GM19452 (cell line): ENCODE measurements at regions not wholly inside any gene's neighbourhood (a gene's known extent, or its start where the extent isn't known, plus 50 kb on each side); places are given as distances from the start of the nearest gene placed in this dataset.

ENCODE experiments used
- ATAC-seq: cut with Tn5 transposase; IDR thresholded peaks from one replicate; pipeline ENCODE4 v1.9.1; 2021; ENCODE audit not compliant: unreplicated experiment

- ATAC-seq = no peak
Measured at GRCh38 chr7:110592557-110592956, 498.4 kb upstream of the LRRN3 start.

GRCh38 chr7:110593355-110593754 is 497.6 kb upstream of the LRRN3 start:
- ATAC-seq = no peak

DNA sequence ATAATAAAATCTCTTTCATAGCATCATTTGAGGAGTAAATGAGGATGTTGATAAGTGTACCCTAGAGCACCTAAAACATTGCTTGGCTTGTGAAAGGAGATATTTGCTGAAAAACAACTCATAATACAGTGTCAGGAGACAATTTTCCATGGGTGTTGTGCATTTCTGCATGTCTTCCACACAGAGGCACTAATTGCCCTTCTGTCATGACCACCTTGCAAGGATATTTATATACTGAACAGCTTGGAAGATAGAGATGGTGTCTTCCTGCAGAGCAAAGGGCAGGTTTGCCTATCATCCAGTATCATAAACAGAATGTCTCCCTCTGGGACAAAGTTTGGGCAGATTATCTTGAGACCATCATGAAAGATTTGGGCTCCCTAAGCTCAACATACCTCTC is 495.2 kb upstream of the LRRN3 start:
- ATAC-seq = no peak

DNA sequence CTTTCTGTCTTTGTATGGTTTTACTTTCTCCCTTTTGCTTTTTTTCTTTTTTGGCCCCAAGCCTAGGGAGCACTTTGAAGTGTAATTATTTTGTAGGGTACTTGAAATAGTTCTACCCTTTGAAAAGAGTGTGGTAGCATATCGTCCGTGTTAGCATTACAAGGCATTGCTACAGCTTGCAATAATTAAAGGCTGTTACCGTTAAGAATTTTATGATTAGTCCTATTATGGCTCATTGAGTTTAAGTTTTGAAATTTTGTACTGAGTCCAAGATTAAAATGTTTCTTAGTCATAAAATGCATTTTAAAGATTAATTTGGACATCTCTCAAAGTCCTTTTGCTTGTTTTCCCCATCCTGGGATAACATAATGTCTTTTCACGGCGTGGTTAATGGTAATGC is 490.0 kb upstream of the LRRN3 start:
- no peak for ATAC-seq

DNA sequence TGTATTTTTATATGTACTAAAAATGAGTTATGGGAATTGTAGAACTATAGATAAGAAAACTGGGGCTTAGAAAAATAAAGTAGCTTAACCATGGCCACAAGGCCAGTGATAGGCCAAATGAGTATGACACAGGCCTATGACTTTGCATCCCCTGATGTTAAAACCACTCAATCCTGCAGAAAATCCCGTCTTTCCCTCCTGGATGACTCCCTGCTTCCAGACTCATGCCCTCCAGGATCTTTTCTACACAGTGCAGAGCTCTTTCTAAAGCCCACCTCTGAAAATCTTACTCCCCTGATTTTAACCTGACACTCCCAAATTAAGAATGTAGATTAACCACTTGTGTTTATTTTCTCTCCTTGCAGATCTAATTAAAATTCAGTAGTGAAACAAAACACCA is 489.2 kb upstream of the LRRN3 start:
- no peak for ATAC-seq

GRCh38 chr7:110604206-110604605 is 486.7 kb upstream of the LRRN3 start:
- no peak for ATAC-seq

DNA sequence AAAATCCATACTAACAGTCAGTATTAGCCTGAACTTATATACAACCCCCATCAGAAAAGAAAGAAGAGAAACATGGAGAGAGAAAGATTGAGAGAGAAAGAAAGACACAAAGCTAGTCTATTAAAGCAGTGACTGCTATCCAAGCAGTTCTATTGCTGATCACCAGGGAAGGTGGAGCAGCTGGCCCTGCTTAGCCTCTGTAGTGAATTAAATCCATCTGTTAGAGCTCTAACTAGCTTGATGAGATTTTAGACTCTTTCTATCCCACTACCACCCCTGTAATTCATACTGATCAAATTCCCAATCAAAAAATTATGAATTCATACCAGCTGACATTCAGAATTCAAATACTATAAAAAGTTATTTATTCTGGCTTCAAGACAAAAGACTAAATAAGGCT is 486.0 kb upstream of the LRRN3 start:
- ATAC-seq = no peak

DNA sequence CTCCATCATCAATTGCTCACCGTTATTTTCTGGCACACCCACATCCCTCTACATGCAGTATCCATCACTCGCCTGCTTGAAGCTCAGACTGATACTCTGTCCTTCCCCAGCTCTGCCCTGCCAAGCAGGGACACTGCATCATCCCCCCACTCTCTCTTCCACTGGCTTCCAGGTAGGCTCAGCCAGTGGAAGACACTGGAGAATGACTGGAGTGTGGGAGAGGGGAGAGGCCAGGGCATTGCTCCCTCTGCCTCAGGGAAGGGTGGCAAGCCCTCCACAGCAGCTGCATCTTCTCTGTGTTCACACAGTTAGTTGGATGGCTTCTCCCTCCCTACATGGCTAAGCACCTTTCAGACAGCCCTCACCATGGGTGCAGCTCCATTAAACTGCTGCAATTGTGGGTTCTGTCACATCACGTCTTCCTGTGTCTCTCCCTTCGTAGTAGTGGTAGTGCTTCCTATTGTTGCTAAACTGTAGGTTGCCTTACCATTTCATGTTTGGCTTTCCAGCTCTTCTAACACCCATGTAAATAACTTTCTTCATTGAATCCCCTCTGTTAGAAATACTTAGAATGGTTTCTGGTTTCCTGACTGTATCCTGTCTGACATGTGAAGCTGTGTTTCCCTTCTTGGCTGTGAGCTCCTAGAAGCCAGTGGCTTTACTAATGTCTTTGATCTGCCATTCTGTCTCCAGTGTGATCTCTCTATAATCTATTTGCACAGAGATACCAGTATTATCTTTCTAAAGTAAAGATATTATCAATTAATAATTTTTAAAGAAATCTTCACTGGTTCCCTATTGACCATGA is 483.7 kb upstream of the LRRN3 start:
- no peak for ATAC-seq

GRCh38 chr7:110609336-110609735 is 481.6 kb upstream of the LRRN3 start:
- no peak for ATAC-seq

GRCh38 chr7:110612680-110613079 is 478.2 kb upstream of the LRRN3 start:
- no peak for ATAC-seq
